Spleen (tissue), 7 donors: ENCODE measurements at regions not wholly inside any gene's neighbourhood (a gene's known extent, or its start where the extent isn't known, plus 50 kb on each side); places are given as distances from the start of the nearest gene placed in this dataset.

Experiments used
- CTCF ChIP-seq, 11 experiments: fragments of 200-600 bp in 7 of 11; fragments of 450-650 bp in 4 of 11; sonication (generic) in 4 of 11; IDR thresholded peaks in 8 of 11; conservative IDR thresholded peaks in 3 of 11; 1 replicate in 7 of 11; 2 replicates in 4 of 11; pipeline versions ENCODE4 v1.4.0 to v1.8.0; 2016 to 2021; ENCODE audit warnings: antibody characterized with exemption in 11 of 11, inconsistent platforms in 4 of 11, mild to moderate bottlenecking in 1 of 11
- POLR2A ChIP-seq, 3 donors: fragments of 450-650 bp; IDR thresholded peaks; one replicate each; pipeline ENCODE4 v1.5.1; 2017; ENCODE audit warnings: antibody characterized with exemption in 3 of 3, mild to moderate bottlenecking in 1 of 3
- POLR2AphosphoS5 ChIP-seq, 3 donors: sonication (generic); formaldehyde crosslinking; IDR thresholded peaks; one replicate each; pipeline ENCODE4 v1.5.1; 2017; ENCODE audit warnings: antibody characterized with exemption in 3 of 3
- donor health status: DM: no; HTN: no; CAD: no; lungs with moderate emphysema.
- donor health status: DM: no; HTN: no; CAD: no.
- donor health status: DM: no; HTN: no; CAD: no.

DNA sequence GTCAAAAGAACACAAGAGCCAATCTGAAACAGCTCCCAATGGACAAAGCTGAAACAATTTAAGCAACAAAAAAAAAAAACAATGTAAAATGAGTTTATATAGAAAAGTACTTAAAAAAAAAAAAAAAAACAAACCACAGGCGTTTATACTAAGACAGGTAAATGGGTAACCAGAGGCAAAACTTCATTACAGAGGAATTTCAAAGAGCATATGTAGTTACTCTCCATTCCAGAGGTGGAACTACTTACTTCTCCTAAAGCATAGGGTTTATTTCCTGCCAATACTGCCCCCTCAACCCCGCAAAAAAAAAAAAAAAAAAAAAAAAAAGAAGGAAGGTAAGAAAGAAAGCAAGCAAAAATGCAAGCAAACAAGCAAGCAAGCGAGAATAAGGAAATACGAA lies 132.9 kb downstream of the LIG4 start:
- no peak for TF ChIP-seq POLR2AphosphoS5 (IDR thresholded peaks at IDR 0.05)
- TF ChIP-seq POLR2A (IDR thresholded peaks at IDR 0.05) = no peak
- TF ChIP-seq CTCF (IDR thresholded peaks at IDR 0.05 in 8 of 11, conservative IDR thresholded peaks at IDR 0.05 in 3 of 11) = no peak
